Activated naive CD4-positive, alpha-beta T cell treated with anti-CD3 and anti-CD28 coated beads for 36 hours (primary cell): ENCODE measurements at regions not wholly inside any gene's neighbourhood (a gene's known extent, or its start where the extent isn't known, plus 50 kb on each side); places are given as distances from the start of the nearest gene placed in this dataset.
"Not testable (repeated sequence)": the region's sequence is repeated elsewhere in the genome, so short reads cannot be mapped to it uniquely, and the experiment has no call there.

Source experiments
- CTCF ChIA-PET: fragments of 350-600 bp; sonication (Branson Sonifier 250); formaldehyde crosslinking; loops from one replicate; lab custom pipeline; 2021; ENCODE audit warnings: antibody characterized with exemption; lab: Charles Lee
- DNase-seq: peaks from one replicate; pipeline ENCODE4 v3.0.0-alpha.2; 2020
- H3K27ac Mint-ChIP-seq: one replicate; pipeline ENCODE4 v1.8.0; 2021; ENCODE audit warnings: mild to moderate bottlenecking, mixed read lengths
- H3K27me3 Mint-ChIP-seq: one replicate; pipeline ENCODE4 v1.8.0; 2021; ENCODE audit warnings: low read depth, mixed read lengths
- H3K36me3 Mint-ChIP-seq: one replicate; pipeline ENCODE4 v1.8.0; 2021; ENCODE audit warnings: low read depth, mixed read lengths
- H3K4me1 Mint-ChIP-seq: one replicate; pipeline ENCODE4 v1.8.0; 2021; ENCODE audit warnings: low read depth, mixed read lengths
- H3K4me3 Mint-ChIP-seq: one replicate; pipeline ENCODE4 v1.8.0; 2021; ENCODE audit warnings: mild to moderate bottlenecking, moderate library complexity, mixed read lengths
- H3K9me3 Mint-ChIP-seq: one replicate; pipeline ENCODE4 v1.8.0; 2021; ENCODE audit warnings: mixed read lengths
- intact Hi-C: fragments of 100-400 bp; cut with micrococcal nuclease; formaldehyde crosslinking; loops from one replicate; pipeline ENCODE4 v1.15.1; 2023

GRCh38 chr18:47691611-47692010, 238.8 kb downstream of the SMAD2 start:
- Mint-ChIP-seq H3K4me3 (no peak overlapping the region), H3K9me3 (no peaks in the 10 kb centered on the region), H3K36me3 (no peaks in the 10 kb centered on the region), H3K27ac (no peak overlapping the region), H3K27me3 (peaks cover 16% of the 10 kb centered on the region), H3K4me1 (no peaks in the 10 kb centered on the region)
- DNase-seq = no peak
- CTCF ChIA-PET = no interaction called here
- intact Hi-C loops = no loop called here

GRCh38 chr18:47690778-47691177, 239.7 kb downstream of the SMAD2 start:
- CTCF ChIA-PET, H3K4me1 Mint-ChIP-seq: not testable (repeated sequence)

GRCh38 chr18:47689371-47689770, 241.1 kb downstream of the SMAD2 start:
- CTCF ChIA-PET = no interaction called here
- intact Hi-C loops = no loop called here
- Mint-ChIP-seq H3K9me3 (no peaks in the 10 kb centered on the region), H3K36me3 (no peaks in the 10 kb centered on the region), H3K27ac (no peak overlapping the region), H3K4me1 (no peaks in the 10 kb centered on the region), H3K27me3 (peaks cover 12% of the 10 kb centered on the region), H3K4me3 (no peak overlapping the region)
- no peak for DNase-seq

More at GRCh38 chr18:47690778-47691177, 239.7 kb downstream of the SMAD2 start:
- H3K36me3 Mint-ChIP-seq, intact Hi-C loops, H3K9me3 Mint-ChIP-seq, DNase-seq, H3K27ac Mint-ChIP-seq, H3K4me3 Mint-ChIP-seq: not testable (repeated sequence)
- peaks cover 12% of the 10 kb centered on the region for H3K27me3 Mint-ChIP-seq

GRCh38 chr18:47686806-47687205, 243.7 kb downstream of the SMAD2 start:
- CTCF ChIA-PET = no interaction called here
- peaks cover 9% of the 10 kb centered on the region for H3K27me3 Mint-ChIP-seq
- intact Hi-C loops = no loop called here
- H3K4me3 Mint-ChIP-seq = no peak overlapping the region
- no peak for DNase-seq
- no peak overlapping the region for H3K27ac Mint-ChIP-seq
- no peaks in the 10 kb centered on the region for H3K9me3 Mint-ChIP-seq
- no peaks in the 10 kb centered on the region for H3K36me3 Mint-ChIP-seq
- H3K4me1 Mint-ChIP-seq = no peaks in the 10 kb centered on the region

- CTCF ChIA-PET = no interaction called here
- intact Hi-C loops = no loop called here
- H3K4me1 Mint-ChIP-seq = no peaks in the 10 kb centered on the region
- no peaks in the 10 kb centered on the region for H3K36me3 Mint-ChIP-seq
- H3K4me3 Mint-ChIP-seq = no peak overlapping the region
- no peak for DNase-seq
- H3K27me3 Mint-ChIP-seq = peaks cover 9% of the 10 kb centered on the region
- no peak overlapping the region for H3K27ac Mint-ChIP-seq
- no peaks in the 10 kb centered on the region for H3K9me3 Mint-ChIP-seq
These were observed 246.7 kb downstream of the SMAD2 start for GRCh38 chr18:47683774-47684173.

GRCh38 chr18:47682876-47683275, 247.6 kb downstream of the SMAD2 start:
- Mint-ChIP-seq H3K9me3 (no peaks in the 10 kb centered on the region), H3K4me1 (no peaks in the 10 kb centered on the region), H3K36me3 (no peaks in the 10 kb centered on the region), H3K27ac (no peak overlapping the region), H3K4me3 (no peak overlapping the region), H3K27me3 (peaks cover 7% of the 10 kb centered on the region)
- intact Hi-C loops = no loop called here
- DNase-seq = no peak
- CTCF ChIA-PET = no interaction called here

GRCh38 chr18:47680488-47680887, 250.0 kb downstream of the SMAD2 start:
- CTCF ChIA-PET = interaction anchor here (0.8 kb wide), 1 partner anchor 9 kb away, joined by 3 read pairs; no protein-coding TSS in a partner anchor
- no peak for DNase-seq
- peaks cover 2% of the 10 kb centered on the region for H3K27me3 Mint-ChIP-seq
- no peaks in the 10 kb centered on the region for H3K9me3 Mint-ChIP-seq
- H3K27ac Mint-ChIP-seq = no peak overlapping the region
- intact Hi-C loops = no loop called here
- H3K4me1 Mint-ChIP-seq = no peaks in the 10 kb centered on the region
- H3K36me3 Mint-ChIP-seq = no peaks in the 10 kb centered on the region
- H3K4me3 Mint-ChIP-seq = no peak overlapping the region

- Mint-ChIP-seq H3K9me3 (no peaks in the 10 kb centered on the region), H3K4me1 (no peaks in the 10 kb centered on the region), H3K27ac (no peak overlapping the region), H3K36me3 (no peaks in the 10 kb centered on the region), H3K4me3 (no peak overlapping the region), H3K27me3 (peaks cover 2% of the 10 kb centered on the region)
- no peak for DNase-seq
- CTCF ChIA-PET = interaction anchor here (0.8 kb wide), 1 partner anchor 9 kb away, joined by 3 read pairs; no protein-coding TSS in a partner anchor
- intact Hi-C loops = no loop called here
These were observed 250.6 kb downstream of the SMAD2 start for GRCh38 chr18:47679864-47680263.

GRCh38 chr18:47677952-47678351, 252.5 kb downstream of the SMAD2 start:
- no peaks in the 10 kb centered on the region for H3K9me3 Mint-ChIP-seq
- intact Hi-C loops = no loop called here
- H3K4me1 Mint-ChIP-seq = no peaks in the 10 kb centered on the region
- no peak for DNase-seq
- H3K27ac Mint-ChIP-seq = no peak overlapping the region
- H3K36me3 Mint-ChIP-seq = no peaks in the 10 kb centered on the region
- H3K4me3 Mint-ChIP-seq = no peak overlapping the region
- peaks cover 2% of the 10 kb centered on the region for H3K27me3 Mint-ChIP-seq
- CTCF ChIA-PET = no interaction called here

GRCh38 chr18:47669815-47670214, 260.6 kb downstream of the SMAD2 start:
- no peak overlapping the region for H3K27ac Mint-ChIP-seq
- CTCF ChIA-PET = no interaction called here
- H3K9me3 Mint-ChIP-seq = no peaks in the 10 kb centered on the region
- no peaks in the 10 kb centered on the region for H3K4me1 Mint-ChIP-seq
- H3K27me3 Mint-ChIP-seq = peaks cover 28% of the 10 kb centered on the region
- no peak for DNase-seq
- no peaks in the 10 kb centered on the region for H3K36me3 Mint-ChIP-seq
- intact Hi-C loops = no loop called here
- H3K4me3 Mint-ChIP-seq = no peak overlapping the region

- DNase-seq = no peak
- H3K9me3 Mint-ChIP-seq = peaks cover 8% of the 10 kb centered on the region
- no peak overlapping the region for H3K27ac Mint-ChIP-seq
- CTCF ChIA-PET = no interaction called here
- H3K4me1 Mint-ChIP-seq = no peaks in the 10 kb centered on the region
- intact Hi-C loops = no loop called here
- peaks cover 9% of the 10 kb centered on the region for H3K27me3 Mint-ChIP-seq
- no peaks in the 10 kb centered on the region for H3K36me3 Mint-ChIP-seq
- H3K4me3 Mint-ChIP-seq = no peak overlapping the region
These were observed 272.0 kb downstream of the SMAD2 start for GRCh38 chr18:47658498-47658897.

GRCh38 chr18:47654988-47655387, 275.5 kb downstream of the SMAD2 start:
- Mint-ChIP-seq H3K4me3 (no peak overlapping the region), H3K9me3 (peaks cover 6% of the 10 kb centered on the region), H3K36me3 (no peaks in the 10 kb centered on the region), H3K27me3 (peaks cover 12% of the 10 kb centered on the region), H3K4me1 (no peaks in the 10 kb centered on the region), H3K27ac (no peak overlapping the region)
- DNase-seq = no peak
- intact Hi-C loops = no loop called here
- CTCF ChIA-PET = interaction anchor here (1.5 kb wide), 1 partner anchor 94 kb away, joined by 3 read pairs; no protein-coding TSS in a partner anchor

GRCh38 chr18:47644896-47645295, 285.6 kb downstream of the SMAD2 start:
- CTCF ChIA-PET = no interaction called here
- Mint-ChIP-seq H3K36me3 (no peaks in the 10 kb centered on the region), H3K4me1 (no peaks in the 10 kb centered on the region), H3K27ac (no peak overlapping the region), H3K27me3 (no peaks in the 10 kb centered on the region), H3K9me3 (peaks cover 2% of the 10 kb centered on the region), H3K4me3 (no peak overlapping the region)
- DNase-seq = no peak
- intact Hi-C loops = no loop called here
